SK-N-MC (cell line): ENCODE measurements at regions not wholly inside any gene's neighbourhood (a gene's known extent, or its start where the extent isn't known, plus 50 kb on each side); places are given as distances from the start of the nearest gene placed in this dataset.
"Not testable (repeated sequence)": the region's sequence is repeated elsewhere in the genome, so short reads cannot be mapped to it uniquely, and the experiment has no call there.

ENCODE experiments used
- EZH2 ChIP-seq: fragments of 200-600 bp; sonication (generic); IDR thresholded peaks from one replicate; pipeline ENCODE4 v1.6.1; 2017; ENCODE audit warnings: antibody characterized with exemption
- POLR2AphosphoS5 ChIP-seq: IDR thresholded peaks from 2 replicates; pipeline ENCODE4 v1.6.1; 2012; ENCODE audit warnings: mild to moderate bottlenecking, low read depth, low read length, borderline replicate concordance

DNA sequence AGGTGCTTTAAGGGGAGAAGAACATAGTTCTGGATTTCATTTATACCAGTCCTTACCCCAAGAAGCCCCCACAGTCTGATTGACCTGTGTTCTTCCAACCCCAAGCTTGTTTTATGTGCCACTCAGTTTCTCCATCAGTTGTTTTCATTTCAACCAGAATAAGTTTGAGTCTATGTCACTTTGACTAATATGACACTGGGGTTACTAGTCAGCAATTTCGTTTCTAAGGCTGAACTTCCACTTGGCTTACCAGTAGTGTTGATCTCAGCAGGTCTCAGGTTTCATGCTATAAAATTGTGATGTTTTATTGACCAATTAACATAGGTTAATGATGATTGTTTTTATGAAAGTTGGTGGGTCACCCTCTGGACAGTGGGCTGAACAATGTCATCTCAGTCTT lies 84.8 kb downstream of the TRIM43 start:
- TF ChIP-seq POLR2AphosphoS5, EZH2: not testable (repeated sequence)
